SU-DHL-6 (cell line): ENCODE measurements at regions not wholly inside any gene's neighbourhood (a gene's known extent, or its start where the extent isn't known, plus 50 kb on each side); places are given as distances from the start of the nearest gene placed in this dataset.

Experiments used
- H2AFZ ChIP-seq: fragments of 200-600 bp; sonication (generic); 2 replicates; pipeline ENCODE4 v1.6.1; 2014; ENCODE audit warnings: low read depth, mild to moderate bottlenecking, moderate library complexity, mixed read lengths, antibody characterized with exemption, low read length; ENCODE audit not compliant: severe bottlenecking
- H3F3A ChIP-seq: fragments of 200-600 bp; shearing (Covaris generic); 2 replicates; pipeline ENCODE4 v1.6.0; 2016; ENCODE audit warnings: antibody characterized with exemption, mild to moderate bottlenecking; ENCODE audit not compliant: insufficient read depth
- H3K27ac ChIP-seq: fragments of 200-600 bp; sonication (generic); 2 replicates; pipeline ENCODE4 v1.5.1; 2016; ENCODE audit warnings: low read depth, mild to moderate bottlenecking, low read length, moderate library complexity, mixed read lengths
- H3K27me3 ChIP-seq: fragments of 200-600 bp; sonication (generic), shearing (Covaris generic); 2 replicates; pipeline ENCODE4 v1.6.0; 2014; ENCODE audit warnings: mild to moderate bottlenecking, low read length
- H3K36me3 ChIP-seq: fragments of 200-600 bp; sonication (generic); 2 replicates; pipeline ENCODE4 v1.6.1; 2014; ENCODE audit warnings: mild to moderate bottlenecking, low read length, mixed read lengths
- H3K4me2 ChIP-seq: fragments of 300-600, 200-600 bp; shearing (Covaris generic), sonication (generic); 2 replicates; pipeline ENCODE4 v1.6.0; 2014; ENCODE audit warnings: low read length, low read depth, mild to moderate bottlenecking; ENCODE audit not compliant: poor library complexity, severe bottlenecking
- H3K4me3 ChIP-seq: fragments of 200-600 bp; sonication (generic); 2 replicates; pipeline ENCODE4 v1.5.1; 2014; ENCODE audit warnings: antibody characterized with exemption, low read length, mild to moderate bottlenecking, mixed read lengths; ENCODE audit not compliant: insufficient read depth, poor library complexity, severe bottlenecking
- H3K79me2 ChIP-seq: fragments of 200-600 bp; sonication (generic); 2 replicates; pipeline ENCODE4 v1.6.1; 2014; ENCODE audit warnings: mild to moderate bottlenecking, low read length, moderate library complexity; ENCODE audit not compliant: insufficient read depth
- H3K9ac ChIP-seq: fragments of 200-600 bp; sonication (generic); 2 replicates; pipeline ENCODE4 v1.7.0; 2014; ENCODE audit warnings: mild to moderate bottlenecking, low read length
- H3K9me2 ChIP-seq: fragments of 200-600 bp; sonication (generic); replicated peaks from 2 replicates; pipeline ENCODE4 v1.6.1; 2014; ENCODE audit warnings: low read length; ENCODE audit not compliant: insufficient read depth
- H3K9me3 ChIP-seq: fragments of 200-600 bp; sonication (generic); 2 replicates; pipeline ENCODE4 v1.6.1; 2014; ENCODE audit warnings: low read length, mixed read lengths; ENCODE audit not compliant: insufficient read depth
- H4K20me1 ChIP-seq: fragments of 200-600 bp; sonication (generic); 2 replicates; pipeline ENCODE4 v1.6.1; 2014; ENCODE audit warnings: low read depth, mild to moderate bottlenecking, antibody characterized with exemption, low read length, moderate library complexity, mixed read lengths
- CTCF ChIP-seq: fragments of 200-600 bp; sonication (generic); IDR thresholded peaks from one replicate; pipeline ENCODE4 v1.5.1; 2017; ENCODE audit warnings: antibody characterized with exemption, mild to moderate bottlenecking, low read length, moderate library complexity; ENCODE audit not compliant: insufficient read depth, poor library complexity, severe bottlenecking
- EZH2phosphoT487 ChIP-seq: fragments of 200-600 bp; sonication (generic), shearing (Covaris generic); conservative IDR thresholded peaks from 2 replicates; pipeline ENCODE4 v1.6.1; 2018; ENCODE audit warnings: mild to moderate bottlenecking, antibody characterized with exemption, low read length, moderate library complexity, mixed read lengths

DNA sequence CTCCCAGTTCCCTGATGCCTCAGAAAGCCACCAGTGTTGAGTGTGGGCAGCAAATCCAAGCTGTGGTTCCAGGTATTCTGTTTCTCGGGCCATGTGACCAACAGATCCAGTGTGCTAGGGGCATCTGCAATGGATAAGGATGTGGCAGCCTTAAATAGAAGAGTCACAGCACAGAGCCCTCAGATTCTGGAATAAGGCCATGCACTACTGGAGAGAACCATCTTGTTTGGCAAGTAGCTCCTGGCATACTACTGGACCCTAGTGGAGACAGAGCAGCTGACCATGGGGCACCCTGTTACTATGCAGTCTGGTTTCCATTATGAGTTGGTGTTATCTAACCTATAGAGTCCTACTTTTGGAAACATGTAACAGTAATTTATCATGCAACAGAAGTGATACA, 53.3 kb upstream of the ZBTB7C start:
- Histone ChIP-seq H3K9me3 (no peaks in the 10 kb centered on the region), H3K9me2 (no peaks in the 10 kb centered on the region), H3K36me3 (no peaks in the 10 kb centered on the region), H3K4me2 (no peak overlapping the region), H4K20me1 (no peaks in the 10 kb centered on the region), H3F3A (no peaks in the 10 kb centered on the region), H3K79me2 (no peaks in the 10 kb centered on the region), H3K9ac (no peak overlapping the region), H2AFZ (no peak overlapping the region), H3K4me3 (no peak overlapping the region), H3K27me3 (no peaks in the 10 kb centered on the region), H3K27ac (no peak overlapping the region)
- TF ChIP-seq EZH2phosphoT487 (no peak), CTCF (no peak)

- no peak overlapping the region for H3K27ac ChIP-seq
- H3K4me3 ChIP-seq = no peak overlapping the region
- TF ChIP-seq EZH2phosphoT487 (no peak), CTCF (no peak)
- no peaks in the 10 kb centered on the region for H3K9me3 ChIP-seq
- H3K4me2 ChIP-seq = no peak overlapping the region
- H3F3A ChIP-seq = no peaks in the 10 kb centered on the region
- H4K20me1 ChIP-seq = no peaks in the 10 kb centered on the region
- H3K9ac ChIP-seq = no peak overlapping the region
- H3K9me2 ChIP-seq = no peaks in the 10 kb centered on the region
- H3K27me3 ChIP-seq = no peaks in the 10 kb centered on the region
- no peak overlapping the region for H2AFZ ChIP-seq
- H3K36me3 ChIP-seq = no peaks in the 10 kb centered on the region
- no peaks in the 10 kb centered on the region for H3K79me2 ChIP-seq
These were observed 51.9 kb upstream of the ZBTB7C start for GRCh38 chr18:48460929-48461583.

DNA sequence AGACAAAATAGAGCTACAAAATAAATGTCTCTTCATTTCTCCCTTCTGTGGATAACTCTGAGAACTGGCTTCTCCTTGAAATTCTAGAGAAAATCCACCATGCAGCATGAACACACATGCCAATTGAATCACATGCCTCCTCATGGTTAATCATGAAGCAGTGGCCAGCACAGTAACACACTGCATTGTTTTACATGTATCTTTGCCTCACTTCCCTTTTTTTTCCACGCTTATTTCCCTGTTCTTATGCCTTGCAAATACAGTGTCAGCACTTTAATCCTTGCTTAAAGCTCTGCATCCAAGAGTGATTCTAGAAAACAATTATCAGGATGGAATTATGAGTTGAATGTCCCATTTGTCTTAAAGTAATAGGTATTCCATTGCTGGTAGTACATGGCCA, 50.3 kb upstream of the ZBTB7C start:
- Histone ChIP-seq H3F3A (no peaks in the 10 kb centered on the region), H3K4me2 (no peak overlapping the region), H3K9ac (no peak overlapping the region), H3K27me3 (no peaks in the 10 kb centered on the region), H3K27ac (no peak overlapping the region), H3K9me3 (no peaks in the 10 kb centered on the region), H3K79me2 (no peaks in the 10 kb centered on the region), H4K20me1 (no peaks in the 10 kb centered on the region), H3K36me3 (no peaks in the 10 kb centered on the region), H3K9me2 (no peaks in the 10 kb centered on the region), H2AFZ (no peak overlapping the region), H3K4me3 (no peak overlapping the region)
- TF ChIP-seq EZH2phosphoT487 (no peak), CTCF (no peak)
